Breast epithelium (tissue), 3 donors: ENCODE measurements at regions not wholly inside any gene's neighbourhood (a gene's known extent, or its start where the extent isn't known, plus 50 kb on each side); places are given as distances from the start of the nearest gene placed in this dataset.

Source experiments
- CTCF ChIP-seq, 3 donors: fragments of 450-650 bp; IDR thresholded peaks; one replicate each; pipeline ENCODE4 v1.5.1; 2016 to 2017; ENCODE audit warnings: antibody characterized with exemption in 3 of 3, mild to moderate bottlenecking in 3 of 3, moderate library complexity in 3 of 3
- POLR2A ChIP-seq: fragments of 450-650 bp; IDR thresholded peaks from one replicate; pipeline ENCODE4 v1.6.1; 2016; ENCODE audit warnings: antibody characterized with exemption, mild to moderate bottlenecking, moderate library complexity
- POLR2AphosphoS5 ChIP-seq, 3 donors: sonication (generic); formaldehyde crosslinking; IDR thresholded peaks; one replicate each; pipeline ENCODE4 v1.6.1; 2017; ENCODE audit warnings: antibody characterized with exemption in 3 of 3

GRCh38 chrX:115989686-115990085 is 180.9 kb upstream of the AGTR2 start:
- no peak for TF ChIP-seq POLR2A
- TF ChIP-seq CTCF (IDR thresholded peaks at IDR 0.05) = no peak
- TF ChIP-seq POLR2AphosphoS5 (IDR thresholded peaks at IDR 0.05) = no peak
